ENCODE measurements at regions not wholly inside any gene's neighbourhood (a gene's known extent, or its start where the extent isn't known, plus 50 kb on each side); places are given as distances from the start of the nearest gene placed in this dataset.
A peak's percentile ranks its signal among the peaks of the same experiment; 100 is the strongest.

- Histone ChIP-seq H4K20me1 (ENCODE audit: insufficient read depth, low read length) (no peaks in the 10 kb centered on the region), H3K56ac (ENCODE audit: extremely low read depth, insufficient read depth, low read length) (no peak overlapping the region), H3K27ac (ENCODE audit: insufficient read depth, low read length) (no peak overlapping the region), H3K9ac (ENCODE audit: low read depth, low read length) (no peak overlapping the region), H2BK120ac (ENCODE audit: low read depth, low read length) (peak overlapping the region; percentile 53; the same call in 1 of the 2 replicates), H3K4me3 (ENCODE audit: insufficient read depth, low read depth, low read length) (no peak overlapping the region), H4K8ac (ENCODE audit: low read depth in 2 of 2, low read length in 2 of 2) (no peak overlapping the region), H4K91ac (ENCODE audit: insufficient read depth, low read depth, low read length) (peak overlapping the region; percentile 50; the same call in 1 of the 2 replicates), H3K79me1 (ENCODE audit: low read depth in 1 of 2, low read length in 2 of 2) (peaks cover 0 to 3% of the 10 kb centered on the region in 2 experiments; a peak in 1 of 4 replicates), H3K4me2 (ENCODE audit: low read depth, low read length) (no peak overlapping the region), H3K4me1 (ENCODE audit: control insufficient read depth, insufficient read depth, low read length) (peaks cover 17% of the 10 kb centered on the region), H3K9me1 (ENCODE audit: insufficient read depth, low read length) (peaks cover 10% of the 10 kb centered on the region; the same call in 1 of the 2 replicates), H2BK5ac (ENCODE audit: low read depth, low read length, poor library complexity, severe bottlenecking) (no peak overlapping the region), H3K18ac (ENCODE audit: low read depth, low read length) (peak overlapping the region; percentile 71; the same call in 1 of the 2 replicates), H2AK9ac (replicated peaks; ENCODE audit: low read depth, low read length, poor library complexity) (no peak overlapping the region), H2AK5ac (ENCODE audit: low read depth, low read length) (peak overlapping the region; percentile 90), H3K14ac (replicated peaks; ENCODE audit: low read depth, low read length) (no peak overlapping the region), H3K4ac (ENCODE audit: low read depth, low read length) (peak overlapping the region; percentile 45), H3K36me3 (ENCODE audit: control insufficient read depth, insufficient read depth, low read length) (no peaks in the 10 kb centered on the region), H4K5ac (ENCODE audit: low read depth, low read length) (no peak overlapping the region), H3K23ac (ENCODE audit: low read depth, low read length) (no peak overlapping the region; the same call in 1 of the 2 replicates), H3K27me3 (ENCODE audit: control insufficient read depth, insufficient read depth, low read length) (no peaks in the 10 kb centered on the region), H2AFZ (replicated peaks; ENCODE audit: low read length, poor library complexity) (peak overlapping the region; percentile 64), H2BK20ac (ENCODE audit: low read depth, low read length) (peak overlapping the region; percentile 31; the same call in 1 of the 2 replicates), H2BK15ac (ENCODE audit: low read depth, low read length) (peak overlapping the region; percentile 48; the same call in 2 of the 3 replicates), H3K9me3 (ENCODE audit: control insufficient read depth, insufficient read depth, low read length) (no peaks in the 10 kb centered on the region)
- TF ChIP-seq RAD21 (IDR thresholded peaks at IDR 0.05; ENCODE audit: low read length), result no peak
- no peak for TF ChIP-seq BHLHE40 (IDR thresholded peaks at IDR 0.05; ENCODE audit: low read depth, low read length)
- TF ChIP-seq SMC3 (IDR thresholded peaks at IDR 0.05; ENCODE audit: low read depth, low read length), result no peak
- TF ChIP-seq FOS (IDR thresholded peaks at IDR 0.05; ENCODE audit: low read depth, low read length), result no peak
- no peak for TF ChIP-seq RCOR1 (IDR thresholded peaks at IDR 0.05; ENCODE audit: insufficient replicate concordance, low read length)
- TF ChIP-seq CTCF (conservative IDR thresholded peaks at IDR 0.05; ENCODE audit: low read depth, low read length), result no peak
- TF ChIP-seq ELK1 (IDR thresholded peaks at IDR 0.05; ENCODE audit: borderline replicate concordance, low read depth, low read length), result no peak
- TF ChIP-seq CHD1 (IDR thresholded peaks at IDR 0.05; ENCODE audit: low read depth, low read length), result no peak
- no peak for TF ChIP-seq NFE2L2 (IDR thresholded peaks at IDR 0.05; ENCODE audit: low read depth, low read length)
- TF ChIP-seq CEBPB (IDR thresholded peaks at IDR 0.05; ENCODE audit: low read depth, low read length), result no peak
- TF ChIP-seq RFX5 (IDR thresholded peaks at IDR 0.05; ENCODE audit: low read depth, low read length), result no peak
- CTCF ChIA-PET, result no interaction called here
- in situ Hi-C loops (cut with MboI; ENCODE audit: low sequenced_read_pairs), result no loop called here
- ATAC-seq (ENCODE audit: low read depth) (no peak; the same call in 1 of the 2 replicates), DNase-seq (no peak)
- no TSS peak for BruUV-seq (replicated peaks)
- intact Hi-C loops (cut with micrococcal nuclease), result no loop called here
- dilution Hi-C loops (cut with HindIII; ENCODE audit: low sequenced_read_pairs, unreplicated experiment), result no loop called here
- no CpG with 5 or more reads among the region's 13 CpGs for WGBS, 2 experiments (ENCODE audit: extremely low coverage in 2 of 2, insufficient read length in 1 of 2)
- POLR2A ChIA-PET (ENCODE audit: unreplicated experiment), result no interaction called here
Measured at GRCh38 chr2:47310801-47311560, 58.1 kb upstream of the EPCAM start.

Measured in IMR-90 (cell line).